GM13977 (cell line): ENCODE measurements at regions not wholly inside any gene's neighbourhood (a gene's known extent, or its start where the extent isn't known, plus 50 kb on each side); places are given as distances from the start of the nearest gene placed in this dataset.

ENCODE experiments used
- DNase-seq: peaks from one replicate; pipeline ENCODE4 v3.0.0; 2012; ENCODE audit warnings: low spot score
- in situ Hi-C: fragments of 300-500 bp; cut with MboI; formaldehyde crosslinking; loops from one replicate; pipeline ENCODE4 v1.12.0; 2022; ENCODE audit warnings: low sequenced_read_pairs, low pct_unique_long_range_greater_than_20kb, mixed read lengths, inconsistent platforms; ENCODE audit not compliant: unreplicated experiment
- TF ChIP-seq, protein P1 (sequence below): IDR thresholded peaks from 2 replicates; pipeline ENCODE4 v1.5.1; 2012; ENCODE audit warnings: mild to moderate bottlenecking, control low read depth; ENCODE audit not compliant: insufficient read depth; ENCODE audit errors: extremely low read depth, missing control alignments

DNA sequence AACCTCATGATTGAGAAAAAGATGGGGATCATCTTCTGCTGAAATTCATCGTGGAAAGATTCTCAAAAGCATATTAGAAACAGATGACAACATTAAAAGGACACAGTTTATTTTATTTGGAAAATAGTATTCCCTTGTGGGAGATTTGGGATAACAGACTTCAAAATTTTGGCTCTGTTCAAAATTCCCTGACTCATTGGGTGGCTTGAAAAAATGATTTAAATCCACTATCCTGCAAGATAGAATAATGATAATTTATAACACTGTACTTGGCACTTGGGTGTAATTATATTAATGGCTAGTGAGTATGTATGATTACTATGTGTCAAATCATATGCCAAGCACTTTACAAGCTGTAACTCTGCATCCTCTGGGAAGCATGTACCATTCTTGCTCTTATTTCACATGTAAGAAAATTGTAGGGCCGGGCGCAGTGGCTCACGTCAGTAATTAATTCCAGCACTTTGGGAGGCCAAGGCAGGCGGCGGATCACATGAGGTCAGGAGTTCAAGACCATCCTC lies 128.8 kb downstream of the LMNTD1 start:
- no peak for DNase-seq
- in situ Hi-C loops: no loop called here
- TF ChIP-seq, protein P1, sequence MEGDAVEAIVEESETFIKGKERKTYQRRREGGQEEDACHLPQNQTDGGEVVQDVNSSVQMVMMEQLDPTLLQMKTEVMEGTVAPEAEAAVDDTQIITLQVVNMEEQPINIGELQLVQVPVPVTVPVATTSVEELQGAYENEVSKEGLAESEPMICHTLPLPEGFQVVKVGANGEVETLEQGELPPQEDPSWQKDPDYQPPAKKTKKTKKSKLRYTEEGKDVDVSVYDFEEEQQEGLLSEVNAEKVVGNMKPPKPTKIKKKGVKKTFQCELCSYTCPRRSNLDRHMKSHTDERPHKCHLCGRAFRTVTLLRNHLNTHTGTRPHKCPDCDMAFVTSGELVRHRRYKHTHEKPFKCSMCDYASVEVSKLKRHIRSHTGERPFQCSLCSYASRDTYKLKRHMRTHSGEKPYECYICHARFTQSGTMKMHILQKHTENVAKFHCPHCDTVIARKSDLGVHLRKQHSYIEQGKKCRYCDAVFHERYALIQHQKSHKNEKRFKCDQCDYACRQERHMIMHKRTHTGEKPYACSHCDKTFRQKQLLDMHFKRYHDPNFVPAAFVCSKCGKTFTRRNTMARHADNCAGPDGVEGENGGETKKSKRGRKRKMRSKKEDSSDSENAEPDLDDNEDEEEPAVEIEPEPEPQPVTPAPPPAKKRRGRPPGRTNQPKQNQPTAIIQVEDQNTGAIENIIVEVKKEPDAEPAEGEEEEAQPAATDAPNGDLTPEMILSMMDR: no peak

- DNase-seq: no peak
- TF ChIP-seq, protein P1: no peak
- in situ Hi-C loops: no loop called here
Observed at GRCh38 chr12:25423355-25424050, 129.6 kb downstream of the LMNTD1 start.

GRCh38 chr12:25422241-25422640 lies 130.8 kb downstream of the LMNTD1 start:
- DNase-seq: no peak
- TF ChIP-seq, protein P1: no peak
- in situ Hi-C loops: no loop called here

- in situ Hi-C loops: no loop called here
- TF ChIP-seq, protein P1: no peak
- DNase-seq: no peak
Observed at GRCh38 chr12:25421651-25422167, 131.4 kb downstream of the LMNTD1 start.

DNA sequence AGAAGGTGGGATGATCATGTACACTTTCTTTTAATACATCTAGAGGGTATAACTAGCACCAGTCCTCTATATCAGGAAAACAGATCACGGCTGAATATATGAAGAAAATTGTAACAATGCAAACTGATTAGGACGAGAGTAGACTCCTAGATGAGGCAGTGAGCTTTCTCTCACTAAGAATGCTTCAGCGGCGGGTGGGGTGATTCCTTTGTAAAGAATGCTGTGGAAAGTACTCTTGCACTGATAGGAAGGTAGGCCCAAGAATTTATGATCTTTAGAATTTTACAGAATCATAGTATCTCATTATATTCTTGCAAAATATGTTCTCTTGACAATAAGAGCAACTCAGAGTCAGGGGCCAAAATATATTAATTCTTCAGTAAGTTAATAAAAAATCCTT lies 133.0 kb downstream of the LMNTD1 start:
- no peak for DNase-seq
- in situ Hi-C loops: no loop called here
- TF ChIP-seq, protein P1: no peak

DNA sequence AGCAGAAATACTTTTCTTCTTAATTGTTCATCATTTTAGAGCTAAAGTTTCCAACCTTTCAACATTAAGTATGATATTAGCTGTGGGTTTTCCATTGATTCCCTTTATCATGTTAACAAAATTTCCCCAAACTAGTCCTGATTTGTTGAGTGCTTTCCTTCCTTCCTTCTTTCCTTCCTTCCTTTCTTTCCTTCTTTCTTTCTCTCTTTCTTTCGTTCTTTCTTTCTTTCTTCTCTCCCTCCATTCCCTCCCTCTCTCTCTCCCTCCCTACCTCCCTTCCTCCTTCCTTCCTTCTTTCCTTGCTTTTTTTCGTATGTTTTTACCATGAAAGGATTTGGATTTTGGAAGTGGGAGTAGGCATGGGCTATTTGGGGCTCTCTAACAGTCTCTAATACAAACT lies 133.5 kb downstream of the LMNTD1 start:
- TF ChIP-seq, protein P1: no peak
- in situ Hi-C loops: no loop called here
- DNase-seq: no peak

DNA sequence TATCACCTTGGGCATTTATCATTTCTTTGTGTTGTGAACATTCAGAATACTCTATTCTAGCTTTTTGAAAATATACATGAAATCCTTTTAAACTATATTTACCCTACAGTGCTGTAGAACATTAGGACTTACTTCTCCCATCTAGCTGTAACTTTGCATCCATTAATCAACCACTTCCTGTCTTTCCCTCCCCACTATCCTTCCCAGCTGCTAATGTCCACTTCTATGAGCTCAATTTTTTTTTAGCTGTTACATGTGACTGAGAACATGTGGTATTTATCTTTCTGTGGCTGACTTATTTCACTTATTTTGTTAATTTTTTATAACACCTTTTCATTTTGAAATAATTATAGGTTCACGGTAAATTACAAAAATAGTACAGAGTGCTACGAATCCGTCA lies 136.0 kb downstream of the LMNTD1 start:
- in situ Hi-C loops: no loop called here
- TF ChIP-seq, protein P1: no peak
- DNase-seq: no peak
